OCI-LY1 (cell line): ENCODE measurements at regions not wholly inside any gene's neighbourhood (a gene's known extent, or its start where the extent isn't known, plus 50 kb on each side); places are given as distances from the start of the nearest gene placed in this dataset.

Experiments used
- H2AFZ ChIP-seq: fragments of 200-600 bp; sonication (generic), shearing (Covaris generic); 2 replicates; pipeline ENCODE4 v1.6.0; 2014; ENCODE audit warnings: antibody characterized with exemption, mild to moderate bottlenecking, low read length
- H3F3A ChIP-seq: fragments of 200-600 bp; sonication (generic), shearing (Covaris generic); 2 replicates; pipeline ENCODE4 v1.6.0; 2014; ENCODE audit warnings: mild to moderate bottlenecking, antibody characterized with exemption, low read length, moderate library complexity; ENCODE audit not compliant: insufficient read depth
- H3K27ac ChIP-seq: fragments of 200-600 bp; sonication (generic); 2 replicates; pipeline ENCODE4 v1.5.1; 2014; ENCODE audit warnings: low read length, mixed run types, mild to moderate bottlenecking, low read depth; ENCODE audit not compliant: poor library complexity, severe bottlenecking
- H3K27me3 ChIP-seq: fragments of 200-600 bp; sonication (generic); 2 replicates; pipeline ENCODE4 v1.6.0; 2014; ENCODE audit warnings: antibody characterized with exemption, mild to moderate bottlenecking, low read length, moderate library complexity; ENCODE audit not compliant: insufficient read depth
- H3K36me3 ChIP-seq: fragments of 200-600 bp; sonication (generic); 2 replicates; pipeline ENCODE4 v1.6.1; 2014; ENCODE audit warnings: mild to moderate bottlenecking, antibody characterized with exemption, low read length, moderate library complexity, mixed read lengths; ENCODE audit not compliant: insufficient read depth
- H3K4me1 ChIP-seq: fragments of 200-600 bp; sonication (generic); 2 replicates; pipeline ENCODE4 v1.5.1; 2014; ENCODE audit warnings: mild to moderate bottlenecking, low read length, moderate library complexity; ENCODE audit not compliant: insufficient read depth, severe bottlenecking
- H3K4me2 ChIP-seq: fragments of 200-600 bp; sonication (generic), shearing (Covaris generic); 2 replicates; pipeline ENCODE4 v1.6.1; 2014; ENCODE audit warnings: low read length
- H3K4me3 ChIP-seq: fragments of 200-600 bp; sonication (generic); 2 replicates; pipeline ENCODE4 v1.5.1; 2014; ENCODE audit warnings: low read length, low read depth, mild to moderate bottlenecking, mixed read lengths; ENCODE audit not compliant: poor library complexity, severe bottlenecking
- H3K79me2 ChIP-seq: fragments of 200-600 bp; shearing (Covaris generic); 2 replicates; pipeline ENCODE4 v1.6.1; 2016; ENCODE audit warnings: mixed run types, low read length, mixed read lengths; ENCODE audit not compliant: insufficient read depth
- H3K9ac ChIP-seq: fragments of 200-600 bp; sonication (generic), shearing (Covaris generic); 2 replicates; pipeline ENCODE4 v1.6.1; 2014; ENCODE audit warnings: mild to moderate bottlenecking, low read length, mixed read lengths
- H3K9me2 ChIP-seq: fragments of 200-600 bp; sonication (generic), shearing (Covaris generic); 2 replicates; pipeline ENCODE4 v1.6.1; 2014; ENCODE audit warnings: low read depth, mild to moderate bottlenecking, low read length, mixed read lengths
- H3K9me3 ChIP-seq: fragments of 200-600 bp; shearing (Covaris generic); 2 replicates; pipeline ENCODE4 v1.6.1; 2014; ENCODE audit warnings: low read length, mixed read lengths
- H4K20me1 ChIP-seq: fragments of 200-600 bp; sonication (generic), shearing (Covaris generic); 2 replicates; pipeline ENCODE4 v1.6.0; 2016; ENCODE audit warnings: mild to moderate bottlenecking, low read length; ENCODE audit not compliant: insufficient read depth
- CTCF ChIP-seq: fragments of 200-600 bp; sonication (generic), shearing (Covaris generic); IDR thresholded peaks from 2 replicates; pipeline ENCODE4 v1.5.1; 2017; ENCODE audit warnings: mild to moderate bottlenecking, antibody characterized with exemption, low read length, moderate library complexity, mixed read lengths
- EZH2 ChIP-seq: fragments of 200-600 bp; sonication (generic), shearing (Covaris generic); IDR thresholded peaks from 2 replicates; pipeline ENCODE4 v1.8.0; 2017; ENCODE audit warnings: borderline replicate concordance, mixed run types, mild to moderate bottlenecking, antibody characterized with exemption, low read length, moderate library complexity, mixed read lengths

DNA sequence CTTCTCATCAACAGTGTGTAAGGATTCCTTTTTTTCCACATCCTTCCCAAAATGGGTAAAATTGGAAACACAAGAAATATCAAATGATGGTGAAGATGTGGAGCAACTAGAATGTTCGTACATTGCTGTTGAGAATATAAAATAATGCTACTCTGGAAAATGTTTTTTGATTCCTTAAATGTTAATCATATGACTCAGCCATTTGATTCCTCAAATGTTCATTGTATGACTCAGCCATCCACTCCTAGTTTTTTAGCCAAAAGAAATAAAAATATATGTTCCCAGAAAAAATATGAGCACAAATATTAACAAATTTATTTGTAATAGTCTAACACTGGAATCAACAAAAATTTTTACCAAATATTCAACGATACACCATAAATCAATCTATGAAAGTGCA is 1108.6 kb downstream of the LRFN5 start:
- Histone ChIP-seq H3K4me2 (no peak overlapping the region), H4K20me1 (no peaks in the 10 kb centered on the region), H3K9me2 (no peaks in the 10 kb centered on the region), H2AFZ (no peak overlapping the region), H3K27me3 (no peaks in the 10 kb centered on the region), H3K4me3 (no peak overlapping the region), H3K9ac (no peak overlapping the region), H3F3A (no peaks in the 10 kb centered on the region), H3K36me3 (no peaks in the 10 kb centered on the region), H3K79me2 (no peaks in the 10 kb centered on the region), H3K9me3 (no peaks in the 10 kb centered on the region), H3K27ac (no peak overlapping the region), H3K4me1 (no peaks in the 10 kb centered on the region)
- TF ChIP-seq CTCF (no peak), EZH2 (no peak)

DNA sequence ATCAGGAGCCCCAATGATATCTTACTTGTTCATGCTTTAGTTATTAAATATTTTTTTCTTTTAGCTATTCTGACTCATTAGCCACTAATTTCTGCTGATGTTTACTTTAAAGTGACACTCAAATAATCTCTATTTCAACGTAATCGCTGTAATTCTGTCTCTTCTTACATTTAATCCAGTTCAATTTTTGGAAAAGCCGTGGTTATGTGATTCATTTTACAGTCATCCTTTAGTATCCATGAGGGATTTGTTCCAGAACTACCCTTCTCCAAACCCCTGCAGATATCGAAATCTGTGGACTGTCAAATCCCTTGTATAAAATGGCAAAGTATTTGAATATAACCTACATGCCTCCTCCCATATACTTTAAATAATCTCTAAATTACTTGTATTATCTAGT is 1103.4 kb downstream of the LRFN5 start:
- H3K4me3 ChIP-seq, result no peak overlapping the region
- H3K36me3 ChIP-seq, result no peaks in the 10 kb centered on the region
- H4K20me1 ChIP-seq, result no peaks in the 10 kb centered on the region
- H2AFZ ChIP-seq, result no peak overlapping the region
- H3K9me3 ChIP-seq, result no peaks in the 10 kb centered on the region
- no peak overlapping the region for H3K9ac ChIP-seq
- H3K27ac ChIP-seq, result no peak overlapping the region
- no peaks in the 10 kb centered on the region for H3K27me3 ChIP-seq
- TF ChIP-seq EZH2 (no peak), CTCF (no peak)
- H3K4me1 ChIP-seq, result no peaks in the 10 kb centered on the region
- H3F3A ChIP-seq, result no peaks in the 10 kb centered on the region
- no peaks in the 10 kb centered on the region for H3K79me2 ChIP-seq
- no peak overlapping the region for H3K4me2 ChIP-seq
- no peaks in the 10 kb centered on the region for H3K9me2 ChIP-seq

DNA sequence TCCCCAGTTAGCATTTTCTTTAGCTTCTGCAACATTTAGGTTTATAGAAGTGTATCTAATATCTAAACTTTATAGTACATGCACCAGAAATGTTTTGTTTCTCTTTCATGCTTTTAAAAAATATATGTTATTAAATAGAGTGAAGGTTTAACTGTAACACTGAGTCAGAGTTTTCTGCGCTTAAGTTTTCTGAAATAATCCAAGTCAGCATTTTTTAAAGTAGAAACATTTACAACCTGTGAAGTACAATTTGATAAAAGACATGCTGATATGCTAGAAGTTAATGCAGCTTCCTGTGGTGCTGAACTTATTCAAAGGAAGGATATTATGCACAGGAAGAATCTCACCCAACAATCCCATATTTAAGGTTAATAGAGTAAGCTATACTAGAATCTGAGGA is 1096.8 kb downstream of the LRFN5 start:
- Histone ChIP-seq H2AFZ (no peak overlapping the region), H3K27ac (no peak overlapping the region), H3K9ac (no peak overlapping the region), H3K79me2 (no peaks in the 10 kb centered on the region), H3F3A (no peaks in the 10 kb centered on the region), H3K4me3 (no peak overlapping the region), H3K27me3 (no peaks in the 10 kb centered on the region), H4K20me1 (no peaks in the 10 kb centered on the region), H3K36me3 (no peaks in the 10 kb centered on the region), H3K9me3 (no peaks in the 10 kb centered on the region), H3K9me2 (no peaks in the 10 kb centered on the region), H3K4me2 (no peak overlapping the region), H3K4me1 (no peaks in the 10 kb centered on the region)
- TF ChIP-seq EZH2, result no peak

GRCh38 chr14:42687421-42687820 is 1080.7 kb downstream of the LRFN5 start:
- no peaks in the 10 kb centered on the region for H3K9me3 ChIP-seq
- H3F3A ChIP-seq, result no peaks in the 10 kb centered on the region
- H4K20me1 ChIP-seq, result no peaks in the 10 kb centered on the region
- no peak for TF ChIP-seq CTCF
- TF ChIP-seq EZH2, result no peak
- H3K79me2 ChIP-seq, result no peaks in the 10 kb centered on the region
- H3K9me2 ChIP-seq, result no peaks in the 10 kb centered on the region
- H3K4me3 ChIP-seq, result no peak overlapping the region
- no peak overlapping the region for H3K9ac ChIP-seq
- H3K4me2 ChIP-seq, result no peak overlapping the region
- no peaks in the 10 kb centered on the region for H3K4me1 ChIP-seq
- no peak overlapping the region for H3K27ac ChIP-seq
- no peak overlapping the region for H2AFZ ChIP-seq
- no peaks in the 10 kb centered on the region for H3K36me3 ChIP-seq
- no peaks in the 10 kb centered on the region for H3K27me3 ChIP-seq
